GM19467 (cell line): ENCODE measurements at regions not wholly inside any gene's neighbourhood (a gene's known extent, or its start where the extent isn't known, plus 50 kb on each side); places are given as distances from the start of the nearest gene placed in this dataset.
"Not testable (repeated sequence)": the region's sequence is repeated elsewhere in the genome, so short reads cannot be mapped to it uniquely, and the experiment has no call there.

Experiments
- ATAC-seq: cut with Tn5 transposase; IDR thresholded peaks from one replicate; pipeline ENCODE4 v1.9.1; 2021; ENCODE audit warnings: mild to moderate bottlenecking, moderate library complexity; ENCODE audit not compliant: unreplicated experiment

- no peak for ATAC-seq
Observed at GRCh38 chr5:87570366-87570765, 157.6 kb upstream of the CCNH start.

- no peak for ATAC-seq
Observed at GRCh38 chr5:87562068-87562467, 149.3 kb upstream of the CCNH start.

- no peak for ATAC-seq
Observed at GRCh38 chr5:87560528-87560927, 147.8 kb upstream of the CCNH start.

- ATAC-seq: no peak
Observed at GRCh38 chr5:87551911-87552310, 139.2 kb upstream of the CCNH start.

- ATAC-seq: no peak
Observed at GRCh38 chr5:87541676-87542075, 128.9 kb upstream of the CCNH start.

- no peak for ATAC-seq
Observed at GRCh38 chr5:87541033-87541432, 128.3 kb upstream of the CCNH start.

GRCh38 chr5:87539839-87540238 lies 127.1 kb upstream of the CCNH start:
- ATAC-seq: no peak

GRCh38 chr5:87536365-87536764 lies 123.6 kb upstream of the CCNH start:
- no peak for ATAC-seq

- no peak for ATAC-seq
Observed at GRCh38 chr5:87535706-87536105, 123.0 kb upstream of the CCNH start.

GRCh38 chr5:87529486-87530076 lies 116.9 kb upstream of the CCNH start:
- no peak for ATAC-seq

GRCh38 chr5:87526131-87526530 lies 113.4 kb upstream of the CCNH start:
- ATAC-seq: no peak

- ATAC-seq: no peak
Observed at GRCh38 chr5:87524217-87524616, 111.5 kb upstream of the CCNH start.

- not testable (repeated sequence) for ATAC-seq
Observed at GRCh38 chr5:87511778-87512177, 99.0 kb upstream of the CCNH start.

- ATAC-seq: no peak
Observed at GRCh38 chr5:87503004-87503403, 90.3 kb upstream of the CCNH start.

GRCh38 chr5:87499478-87500410 lies 87.0 kb upstream of the CCNH start:
- ATAC-seq: no peak
